ENCODE measurements at regions not wholly inside any gene's neighbourhood (a gene's known extent, or its start where the extent isn't known, plus 50 kb on each side); places are given as distances from the start of the nearest gene placed in this dataset.
"Not testable (repeated sequence)": the region's sequence is repeated elsewhere in the genome, so short reads cannot be mapped to it uniquely, and the experiment has no call there.

DNA sequence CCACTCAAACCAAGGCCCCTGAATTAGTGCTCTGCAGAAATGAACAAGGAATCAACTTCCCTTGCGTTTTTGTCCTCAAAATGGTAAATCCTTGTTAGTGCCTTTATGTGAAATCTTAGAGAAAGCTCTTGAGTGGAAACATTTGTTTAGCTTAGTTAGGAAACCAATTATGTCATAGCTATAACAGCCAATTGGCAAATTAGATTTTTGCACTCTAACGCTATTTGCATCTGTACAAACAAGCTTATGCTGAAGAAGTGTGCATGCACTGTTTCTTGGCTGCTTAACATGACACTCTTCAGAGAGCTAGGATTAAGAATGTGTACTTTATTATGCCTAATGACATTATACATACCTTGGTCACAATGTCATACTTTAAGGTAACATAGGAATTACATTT lies 622.6 kb upstream of the SLC35B3 start:
- peak in 1 of 2 experiments; percentile 53 for DNase-seq

- no peak for DNase-seq
Measured at GRCh38 chr6:9056556-9056955, 621.2 kb upstream of the SLC35B3 start.

GRCh38 chr6:9044426-9044825 lies 609.1 kb upstream of the SLC35B3 start:
- peak in 1 of 2 experiments; percentile 2 for DNase-seq

GRCh38 chr6:9040718-9041117 lies 605.4 kb upstream of the SLC35B3 start:
- DNase-seq = no peak

DNA sequence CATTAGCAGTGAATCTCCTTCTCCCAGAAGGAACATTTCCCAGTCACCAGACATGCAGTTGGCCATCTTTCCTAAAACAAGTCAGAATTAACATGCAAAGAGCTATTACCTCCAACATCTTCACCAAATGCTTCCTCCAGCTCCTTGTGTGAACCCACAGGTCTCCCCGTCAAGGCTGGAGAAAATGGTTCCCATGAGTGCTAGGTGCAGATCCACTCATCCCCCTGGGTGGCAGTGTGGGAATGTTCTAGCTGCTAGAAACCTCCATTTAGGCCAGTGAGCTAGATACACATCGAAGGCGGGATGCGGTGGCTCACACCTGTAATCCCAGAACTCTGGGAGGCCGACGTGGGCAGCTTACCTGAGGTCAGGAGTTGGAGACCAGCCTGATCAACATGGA lies 603.9 kb upstream of the SLC35B3 start:
- DNase-seq = peak in 1 of 2 experiments; percentile 2

DNA sequence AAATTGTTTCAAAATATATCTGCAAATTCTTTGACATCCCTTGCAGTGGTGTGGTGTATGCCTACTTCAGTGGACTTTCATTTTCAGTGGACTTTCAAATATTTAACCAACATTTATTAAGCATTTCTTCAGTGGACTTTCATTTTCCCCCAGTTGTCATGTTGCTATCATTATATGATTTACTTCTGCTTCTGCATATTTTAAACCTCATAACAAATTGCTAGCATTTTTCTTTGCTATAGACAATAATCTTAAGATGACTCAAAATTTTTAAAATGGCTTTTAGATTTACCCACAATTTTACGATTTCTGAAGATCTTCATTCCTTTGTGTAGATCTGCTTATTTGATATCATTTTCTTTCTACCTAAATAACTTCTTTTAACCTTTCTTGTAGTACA lies 592.7 kb upstream of the SLC35B3 start:
- DNase-seq = no peak

DNA sequence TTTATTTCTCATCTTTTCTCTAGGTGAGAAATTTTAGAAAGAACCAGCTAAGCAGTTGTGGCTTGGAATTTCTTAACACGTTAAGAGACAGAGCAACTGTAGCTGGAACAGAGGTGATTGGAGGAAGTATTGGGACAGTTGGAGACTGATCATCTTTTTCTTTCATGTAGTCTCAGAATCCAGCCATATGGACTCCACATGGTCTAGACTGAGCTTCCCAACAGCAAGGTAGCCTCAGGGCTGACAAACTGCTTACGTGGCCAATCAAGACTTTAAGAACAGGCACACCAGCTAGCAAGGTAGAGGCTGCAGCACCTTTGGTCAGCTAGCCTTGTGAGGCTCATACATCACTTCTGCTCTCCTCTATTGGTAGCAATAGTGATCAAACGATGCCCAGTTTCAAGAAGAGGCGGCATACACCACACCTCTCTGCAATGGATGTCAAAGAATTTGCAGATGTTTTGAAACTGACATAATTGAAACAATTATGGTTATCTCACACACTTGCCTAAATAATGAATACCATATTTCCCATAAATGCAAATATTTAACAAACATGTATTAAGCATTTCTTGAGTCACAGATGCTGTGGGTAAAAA lies 590.5 kb upstream of the SLC35B3 start:
- no peak for DNase-seq

DNA sequence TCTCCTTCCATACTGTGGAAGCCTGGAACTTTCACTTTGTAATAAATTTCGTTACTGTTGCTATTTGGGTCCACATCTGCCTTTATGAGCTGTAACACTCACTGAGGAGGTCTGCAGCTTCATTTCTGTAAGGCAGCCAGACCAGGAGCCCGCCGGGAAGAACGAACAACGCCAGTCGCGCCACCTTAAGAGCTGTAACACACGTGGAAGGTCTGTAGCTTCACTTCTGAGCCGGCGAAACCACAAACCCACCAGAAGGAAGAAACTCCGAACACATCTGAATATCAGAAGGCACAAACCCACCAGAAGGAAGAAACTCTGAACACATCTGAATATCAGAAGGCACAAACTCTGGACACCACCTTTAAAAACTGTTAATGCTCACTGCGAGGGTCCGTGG lies 589.9 kb upstream of the SLC35B3 start:
- DNase-seq = no peak

GRCh38 chr6:9024246-9024645 lies 588.9 kb upstream of the SLC35B3 start:
- DNase-seq = not testable (repeated sequence)

- no peak for DNase-seq
Measured at GRCh38 chr6:9020001-9020400, 584.7 kb upstream of the SLC35B3 start.

- no peak for DNase-seq
Measured at GRCh38 chr6:9009931-9010330, 574.6 kb upstream of the SLC35B3 start.

GRCh38 chr6:9007027-9007426 lies 571.7 kb upstream of the SLC35B3 start:
- no peak for DNase-seq

- no peak for DNase-seq
Measured at GRCh38 chr6:9002833-9003232, 567.5 kb upstream of the SLC35B3 start.

DNA sequence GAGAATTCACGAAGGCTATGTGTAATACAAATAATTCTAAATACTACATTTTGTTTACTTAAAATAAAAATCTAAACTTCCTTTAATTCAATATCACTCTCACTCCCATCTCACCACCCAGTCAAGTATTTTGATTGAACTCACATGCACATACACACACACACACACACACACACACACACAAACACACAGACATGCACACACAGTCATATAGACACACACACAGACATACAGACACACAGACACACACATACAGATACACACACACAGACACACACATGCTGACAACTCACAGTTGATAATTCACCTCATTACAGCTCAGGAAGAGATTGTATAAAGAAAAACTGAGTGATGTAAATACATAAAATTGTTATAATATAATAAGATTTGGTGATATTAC lies 559.8 kb upstream of the SLC35B3 start:
- no peak for DNase-seq

DNA sequence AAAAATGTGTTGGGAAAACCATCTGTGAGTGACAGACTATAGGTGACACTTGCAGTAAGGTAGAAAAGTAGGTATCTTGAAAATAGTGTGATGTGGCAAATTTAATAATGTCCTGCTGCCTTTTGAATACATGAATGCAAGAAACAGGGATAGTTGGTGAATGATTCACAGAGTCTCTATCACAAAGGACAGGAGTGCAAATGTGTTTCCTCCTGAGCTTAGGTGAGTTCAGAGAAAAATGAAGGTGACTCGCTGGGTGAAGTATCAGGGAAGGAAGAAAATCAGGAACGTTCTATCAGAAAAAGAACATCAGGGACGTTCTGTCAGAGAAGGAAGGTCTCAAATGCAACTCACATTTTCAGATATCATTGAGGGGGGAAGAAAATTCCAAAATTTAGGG lies 557.8 kb upstream of the SLC35B3 start:
- DNase-seq = no peak

- DNase-seq = no peak
Measured at GRCh38 chr6:8991844-8992243, 556.5 kb upstream of the SLC35B3 start.

- DNase-seq = no peak
Measured at GRCh38 chr6:8990075-8990474, 554.7 kb upstream of the SLC35B3 start.

DNA sequence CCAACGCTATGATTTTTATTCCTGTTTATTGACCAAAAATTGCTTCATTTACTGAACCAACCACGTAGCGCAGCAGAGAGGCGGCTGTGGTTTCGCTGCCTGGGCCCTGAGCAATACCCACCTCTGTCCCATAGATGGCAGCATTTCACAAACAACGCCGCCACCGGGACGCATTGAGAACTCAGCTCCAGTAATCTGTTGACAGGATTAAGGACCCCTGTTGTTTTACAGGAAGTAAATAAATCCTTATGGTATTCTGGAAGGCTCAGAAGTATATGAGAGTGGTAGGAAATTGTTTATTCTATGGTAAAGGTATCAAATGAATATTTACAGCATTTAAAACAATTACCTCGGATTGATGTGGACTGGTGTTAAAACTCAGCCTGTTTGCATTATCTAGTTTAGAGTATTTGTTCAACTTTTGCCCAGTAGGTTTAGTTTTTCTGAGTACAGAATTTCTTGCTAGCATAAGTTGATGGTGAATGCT lies 547.9 kb upstream of the SLC35B3 start:
- peak; percentile 12 to 78 for DNase-seq

GRCh38 chr6:8982668-8983067 lies 547.3 kb upstream of the SLC35B3 start:
- no peak for DNase-seq

- no peak for DNase-seq
Measured at GRCh38 chr6:8973395-8973794, 538.0 kb upstream of the SLC35B3 start.

DNA sequence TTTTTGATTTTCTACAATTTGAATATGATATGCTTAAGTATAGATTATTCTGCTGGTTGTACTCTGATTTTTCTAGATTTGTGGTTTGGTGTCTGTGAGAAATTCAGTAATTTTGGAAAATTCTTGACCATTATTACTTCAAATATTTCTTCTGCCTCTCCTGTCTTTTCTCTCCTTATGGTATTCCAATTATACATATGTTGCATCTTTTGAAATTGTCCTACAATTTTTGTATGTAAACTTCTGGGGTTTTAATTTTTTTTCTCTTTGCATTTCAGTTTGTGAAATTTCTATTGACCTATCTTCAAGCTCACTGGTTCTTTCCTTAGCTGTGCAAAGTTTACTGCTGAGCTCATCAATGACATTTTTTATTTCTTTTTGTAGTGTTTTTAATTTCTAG lies 534.4 kb upstream of the SLC35B3 start:
- DNase-seq = no peak

GRCh38 chr6:8958894-8959511 lies 523.7 kb upstream of the SLC35B3 start:
- no peak for DNase-seq

- no peak for DNase-seq
Measured at GRCh38 chr6:8953310-8953709, 518.0 kb upstream of the SLC35B3 start.

DNA sequence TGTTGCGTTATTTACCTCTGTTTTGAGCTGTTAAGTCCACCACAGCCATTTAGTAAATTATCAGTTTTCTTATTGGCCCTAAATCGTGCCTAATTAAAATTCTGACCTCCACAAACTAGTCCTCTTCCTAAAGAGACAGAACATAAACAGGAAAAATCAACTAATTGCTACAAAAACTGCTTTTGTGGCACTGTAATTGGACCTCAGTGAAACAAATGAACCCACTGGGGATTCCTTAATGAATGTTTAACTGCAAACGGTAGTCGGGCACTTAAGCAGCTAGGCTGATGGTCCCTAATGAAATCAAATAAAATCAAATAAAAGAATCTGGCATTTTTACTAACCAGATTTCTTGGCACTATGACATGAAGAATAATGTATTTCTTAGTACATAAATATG lies 513.4 kb upstream of the SLC35B3 start:
- no peak for DNase-seq

GRCh38 chr6:8947900-8948299 lies 512.6 kb upstream of the SLC35B3 start:
- no peak for DNase-seq
